Renal pelvis (tissue), 1 donor: ENCODE measurements at regions not wholly inside any gene's neighbourhood (a gene's known extent, or its start where the extent isn't known, plus 50 kb on each side); places are given as distances from the start of the nearest gene placed in this dataset.

Source experiments
- DNase-seq: peaks from one replicate; pipeline ENCODE4 v3.0.0-alpha.2; 2013

GRCh38 chr7:115127399-115128021 is 205.6 kb downstream of the MDFIC start:
- DNase-seq = no peak

- no peak for DNase-seq
These were observed 203.9 kb downstream of the MDFIC start for GRCh38 chr7:115125750-115126149.

DNA sequence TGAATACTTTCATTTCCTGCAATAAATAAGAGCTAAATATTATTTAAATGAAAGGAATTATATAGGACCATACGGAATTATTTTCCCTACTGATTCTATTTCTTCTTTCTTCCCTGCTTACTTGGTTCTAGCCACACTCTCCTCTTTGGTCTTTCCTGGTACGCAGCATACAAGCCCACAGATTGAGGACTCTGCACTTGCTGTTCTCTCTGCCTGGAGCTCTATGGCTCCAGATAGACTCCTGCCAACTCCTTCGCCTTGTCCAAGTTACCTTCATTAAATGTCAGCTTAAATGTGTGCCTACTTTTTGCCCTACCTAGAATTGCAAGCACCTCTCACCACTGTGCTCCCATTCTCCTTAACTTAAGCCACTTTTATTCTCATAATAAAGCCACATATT is 203.4 kb downstream of the MDFIC start:
- no peak for DNase-seq

DNA sequence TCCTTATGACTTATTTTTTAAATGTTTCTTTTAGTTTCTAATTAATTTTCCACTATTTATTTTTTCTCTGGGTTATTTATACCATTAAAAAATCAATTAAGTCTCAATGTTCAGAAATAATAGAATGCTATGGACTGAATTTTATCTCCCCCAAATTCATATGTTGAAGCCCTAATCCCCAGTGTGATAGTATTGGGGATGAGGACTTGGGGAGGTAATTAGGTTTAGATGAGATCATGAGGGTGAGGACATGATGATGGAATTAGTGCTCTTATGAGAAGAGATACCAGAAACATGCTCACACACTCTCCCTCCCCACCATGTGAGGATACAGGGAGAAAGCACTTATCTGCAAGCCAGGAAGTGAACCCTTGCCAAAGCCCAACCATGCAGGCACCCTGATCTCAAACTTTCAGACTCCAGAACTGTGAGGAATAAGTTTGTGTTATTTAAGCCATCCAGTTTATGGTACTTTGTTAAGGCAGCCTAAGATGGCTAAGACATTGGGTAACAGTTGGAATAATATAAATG is 202.6 kb downstream of the MDFIC start:
- no peak for DNase-seq

DNA sequence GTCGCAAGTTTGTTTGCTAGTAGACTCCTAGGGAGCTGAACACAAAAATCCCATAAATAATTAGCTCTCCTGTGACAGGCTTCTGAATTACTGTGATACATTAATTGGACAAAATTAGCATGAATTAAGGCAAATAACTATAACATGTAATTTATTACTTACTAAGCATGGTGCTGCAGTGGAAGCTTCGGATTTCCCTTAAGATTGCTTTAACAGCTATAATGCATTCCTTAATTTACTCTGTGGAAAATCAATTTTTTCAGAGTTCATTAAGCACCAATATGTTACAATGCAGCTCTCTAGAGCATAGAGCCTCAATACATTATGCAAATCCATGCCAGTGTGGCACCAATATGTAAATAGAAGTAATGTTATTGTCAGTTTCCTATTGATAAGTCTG is 201.5 kb downstream of the MDFIC start:
- no peak for DNase-seq

DNA sequence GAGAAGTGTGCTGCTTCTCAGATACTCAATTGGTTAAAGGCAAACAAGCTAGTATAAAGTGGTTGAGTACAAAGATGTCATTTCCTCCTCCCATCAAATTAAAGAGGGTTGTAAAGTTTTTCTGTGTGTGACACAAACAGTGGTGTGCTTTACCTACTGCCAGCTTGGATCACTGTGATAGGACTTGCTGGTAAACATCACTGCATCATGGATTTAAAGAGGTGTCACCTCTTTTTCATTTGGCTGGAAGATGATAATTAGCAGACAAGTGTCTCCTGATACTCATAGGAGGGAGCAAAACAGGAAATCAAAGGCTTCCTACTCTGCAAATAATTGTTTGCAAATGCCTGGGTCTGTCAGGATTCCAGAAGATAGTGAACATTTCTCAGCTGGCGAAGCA is 200.5 kb downstream of the MDFIC start:
- DNase-seq = no peak

DNA sequence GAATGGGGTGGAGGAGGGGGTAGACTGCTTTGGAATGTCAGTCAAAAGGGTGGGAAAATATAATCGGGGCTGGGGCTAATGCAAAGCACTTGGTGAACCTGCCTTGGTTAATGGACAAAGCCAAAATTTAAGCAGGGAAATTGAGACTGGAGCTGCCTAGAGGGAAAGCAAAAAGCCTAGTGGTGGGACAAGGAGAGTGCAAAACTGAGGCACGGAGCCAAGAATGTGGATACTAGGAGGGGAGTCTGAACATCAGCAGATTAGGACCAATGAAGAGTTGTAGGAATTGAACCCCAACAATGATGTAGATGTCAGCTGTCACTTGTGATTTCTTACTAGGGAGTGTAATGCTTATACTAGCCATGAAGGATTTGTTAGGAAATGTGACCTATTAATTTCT is 195.9 kb downstream of the MDFIC start:
- DNase-seq = no peak

DNA sequence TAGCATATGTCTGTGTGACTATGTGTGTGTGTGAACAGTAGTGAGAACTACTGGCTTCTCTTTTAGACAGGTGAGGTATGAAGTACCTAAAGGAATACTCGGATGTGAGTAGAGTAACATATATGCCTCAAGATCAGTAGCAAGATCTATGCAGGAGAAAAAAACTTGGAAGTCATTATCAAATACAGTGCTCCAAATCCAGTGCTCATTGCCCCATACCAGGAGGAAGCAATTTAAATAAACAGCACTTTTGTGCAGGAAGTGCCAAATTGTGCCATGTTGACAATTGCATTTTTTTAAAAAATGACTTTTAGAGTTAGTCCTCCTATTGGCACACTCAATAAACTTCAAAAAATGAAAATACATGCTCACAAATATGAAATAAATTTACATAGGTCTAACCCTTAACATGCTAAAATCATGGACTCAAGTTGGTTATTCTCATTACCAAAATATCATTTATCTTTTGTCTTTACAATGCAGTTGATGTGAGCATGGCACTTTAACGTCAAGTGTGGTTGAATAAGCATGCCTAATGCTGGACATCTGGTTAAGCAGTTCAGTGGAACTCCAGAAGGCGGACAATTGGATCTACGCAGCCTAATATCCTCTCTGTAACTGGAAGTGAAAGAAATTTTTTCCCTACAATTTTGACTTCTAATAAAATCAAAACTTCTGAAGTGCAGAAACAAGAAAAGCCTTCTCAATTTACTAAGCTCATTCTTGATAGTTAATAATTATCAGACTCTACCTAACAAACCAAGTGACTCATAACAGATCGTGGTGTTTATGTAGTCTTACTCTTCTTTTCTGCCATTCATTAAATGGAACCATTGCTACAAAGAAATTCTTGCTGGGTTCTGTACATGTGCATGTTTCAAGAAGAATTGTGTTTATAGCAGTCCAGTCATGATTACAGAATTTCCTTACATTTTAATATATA is 195.2 kb downstream of the MDFIC start:
- DNase-seq = no peak

DNA sequence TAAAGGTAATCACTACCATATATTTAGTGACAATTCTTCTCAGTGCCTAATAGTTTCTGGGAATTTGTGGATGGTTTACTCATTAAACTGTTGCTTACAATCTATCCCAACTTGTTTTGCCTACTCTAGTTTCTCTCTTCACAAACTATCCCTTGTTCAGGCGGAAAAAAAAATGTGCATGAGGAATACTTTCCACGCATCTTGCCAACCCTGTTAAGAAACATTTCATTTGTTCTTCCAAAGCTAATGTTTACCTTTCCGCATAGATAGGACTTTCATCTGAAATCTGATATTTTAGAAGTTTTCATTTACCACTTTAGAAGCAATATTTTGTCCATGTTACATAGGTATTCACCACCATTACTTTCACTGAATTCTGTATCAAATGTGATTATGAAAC is 191.9 kb downstream of the MDFIC start:
- no peak for DNase-seq

DNA sequence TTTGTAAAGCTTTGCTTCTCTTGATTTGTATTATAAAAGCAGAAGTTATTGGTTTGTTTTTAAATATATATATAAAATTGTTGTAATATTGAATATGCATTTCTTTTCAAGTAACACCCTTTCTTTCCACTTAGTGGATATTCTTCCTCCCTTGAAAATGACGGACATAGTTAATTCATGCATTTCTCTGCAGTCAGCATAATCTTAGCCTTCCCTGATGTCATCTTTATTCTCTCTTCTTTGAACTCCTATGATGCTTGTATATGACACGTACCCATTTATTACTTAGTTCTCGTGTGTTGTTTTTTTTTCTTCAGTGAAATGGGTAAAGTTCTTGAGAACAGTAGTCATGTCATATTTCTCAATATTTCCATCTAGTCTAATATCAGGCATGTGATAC is 191.2 kb downstream of the MDFIC start:
- DNase-seq = no peak

GRCh38 chr7:115110523-115110922 is 188.6 kb downstream of the MDFIC start:
- DNase-seq = no peak

- no peak for DNase-seq
These were observed 184.4 kb downstream of the MDFIC start for GRCh38 chr7:115106316-115106715.

DNA sequence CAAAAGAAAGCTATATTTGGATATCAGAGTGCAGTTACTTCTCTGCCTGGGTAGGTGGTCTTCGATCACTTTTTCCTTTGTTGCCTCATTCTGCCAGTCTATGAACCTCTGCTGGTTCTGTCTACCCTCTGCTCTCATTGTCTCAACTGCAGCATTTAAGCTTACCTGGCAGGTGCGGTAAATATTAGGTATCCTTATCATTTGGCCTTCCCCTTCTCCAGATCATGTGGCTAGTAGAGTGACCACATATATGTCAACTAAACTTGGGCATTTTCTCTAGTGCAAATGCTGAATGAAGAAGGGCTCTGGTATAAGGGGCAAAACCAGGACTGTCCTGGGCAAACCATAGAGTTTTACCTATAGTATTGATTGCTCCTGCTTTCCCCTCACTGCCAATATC is 180.8 kb downstream of the MDFIC start:
- DNase-seq = no peak

DNA sequence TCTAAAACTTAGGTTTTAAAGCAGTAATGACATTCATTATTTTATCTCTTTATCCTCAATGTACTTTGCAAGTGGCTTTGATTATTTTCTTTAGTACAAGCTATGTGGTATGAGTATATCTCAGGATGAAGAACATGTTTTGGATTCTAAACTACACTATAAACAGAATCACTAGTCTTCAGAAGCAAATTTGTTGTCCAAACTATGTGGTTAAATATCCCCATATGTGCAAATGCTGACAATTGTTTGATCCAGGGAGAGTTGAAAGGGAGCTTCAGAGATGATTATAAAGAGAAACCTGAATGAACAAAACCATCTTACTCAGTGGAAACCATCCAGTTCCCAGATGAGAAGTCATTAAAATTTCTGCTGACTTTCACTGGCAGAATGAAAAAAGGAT is 179.3 kb downstream of the MDFIC start:
- no peak for DNase-seq

- no peak for DNase-seq
These were observed 178.0 kb downstream of the MDFIC start for GRCh38 chr7:115099906-115100305.

- no peak for DNase-seq
These were observed 175.3 kb downstream of the MDFIC start for GRCh38 chr7:115097175-115097671.

DNA sequence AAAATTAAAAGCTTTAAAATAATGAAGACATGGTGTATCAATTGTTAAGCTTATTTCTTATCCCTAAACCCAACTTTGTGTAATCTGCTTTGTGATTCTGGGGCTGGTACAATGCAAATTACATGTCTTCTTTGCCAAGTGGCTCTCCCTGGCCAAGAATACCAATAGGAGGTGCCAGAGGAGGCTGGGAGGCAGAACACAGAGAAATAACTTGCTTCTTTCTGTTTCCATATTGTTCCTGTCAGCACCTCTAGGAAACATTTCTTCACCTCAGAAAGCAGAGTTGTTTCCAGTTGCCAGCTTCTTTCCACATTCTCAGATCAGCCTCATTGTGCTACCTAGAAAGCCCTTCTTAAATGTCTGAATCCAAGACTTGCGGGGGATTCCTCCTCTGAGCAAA is 174.4 kb downstream of the MDFIC start:
- no peak for DNase-seq

DNA sequence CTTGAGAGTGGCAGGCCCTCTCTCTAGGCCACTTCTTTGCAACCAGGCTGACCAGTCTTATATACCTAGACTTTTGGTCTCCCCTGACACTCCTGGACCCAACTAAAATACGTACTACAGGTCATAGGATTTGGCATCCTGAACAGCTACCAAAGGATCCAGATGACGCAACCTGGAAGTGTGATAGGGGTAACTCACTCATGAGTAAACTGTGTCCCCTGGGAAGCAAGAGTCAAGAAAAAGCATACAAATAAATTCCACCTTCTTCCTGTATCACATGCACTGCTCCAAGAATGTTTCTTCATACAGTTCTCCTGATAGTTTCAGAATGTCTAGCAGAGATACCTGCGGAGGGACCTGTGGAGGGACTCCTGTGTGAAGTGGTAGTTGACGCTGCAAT is 172.3 kb downstream of the MDFIC start:
- DNase-seq = no peak

- no peak for DNase-seq
These were observed 167.0 kb downstream of the MDFIC start for GRCh38 chr7:115088893-115089292.

GRCh38 chr7:115087437-115087836 is 165.5 kb downstream of the MDFIC start:
- DNase-seq = no peak

- no peak for DNase-seq
These were observed 164.4 kb downstream of the MDFIC start for GRCh38 chr7:115086146-115086841.

GRCh38 chr7:115085421-115085820 is 163.5 kb downstream of the MDFIC start:
- no peak for DNase-seq
